Cardiac muscle cell (in vitro differentiated cells and primary cell): ENCODE measurements at regions not wholly inside any gene's neighbourhood (a gene's known extent, or its start where the extent isn't known, plus 50 kb on each side); places are given as distances from the start of the nearest gene placed in this dataset.

Experiments
- DNase-seq, 2 donors: peaks; one replicate each; pipeline versions ENCODE4 v3.0.0 to v3.0.0-alpha.2; 2010 to 2017; ENCODE audit warnings: low read depth in 1 of 2, low spot score in 1 of 2
- H3K27ac ChIP-seq: fragments of 200-600 bp; sonication (generic); 2 replicates; pipeline ENCODE4 v1.5.1; 2016
- H3K27me3 ChIP-seq: fragments of 200-600 bp; sonication (generic); 2 replicates; pipeline ENCODE4 v1.6.0; 2016; ENCODE audit warnings: control low read depth
- H3K36me3 ChIP-seq: fragments of 200-600 bp; sonication (generic); 2 replicates; pipeline ENCODE4 v1.5.1; 2016; ENCODE audit warnings: control low read depth
- H3K4me1 ChIP-seq: fragments of 200-600 bp; sonication (generic); 2 replicates; pipeline ENCODE4 v1.8.1; 2017; ENCODE audit warnings: low read depth, mild to moderate bottlenecking, mixed run types
- H3K4me3 ChIP-seq: fragments of 200-600 bp; sonication (generic); 2 replicates; pipeline ENCODE4 v1.5.1; 2016; ENCODE audit warnings: mild to moderate bottlenecking
- H3K9me3 ChIP-seq: fragments of 200-600 bp; sonication (generic); 2 replicates; pipeline ENCODE4 v1.5.1; 2017; ENCODE audit warnings: low read depth, mild to moderate bottlenecking, control low read depth
- CTCF ChIP-seq: IDR thresholded peaks from 2 replicates; pipeline ENCODE4 v1.5.1; 2012; ENCODE audit warnings: low read depth, mild to moderate bottlenecking, low read length

- H3K27ac ChIP-seq: no peak overlapping the region
- DNase-seq: no peak
- no peak overlapping the region for H3K4me3 ChIP-seq
- H3K36me3 ChIP-seq: no peaks in the 10 kb centered on the region
- no peak for TF ChIP-seq CTCF
- no peaks in the 10 kb centered on the region for H3K4me1 ChIP-seq
- H3K9me3 ChIP-seq: no peaks in the 10 kb centered on the region
- H3K27me3 ChIP-seq: no peaks in the 10 kb centered on the region
Observed at GRCh38 chr2:39937621-39938020, 158.6 kb upstream of the THUMPD2 start.

GRCh38 chr2:39934851-39935250 lies 155.8 kb upstream of the THUMPD2 start:
- no peak for TF ChIP-seq CTCF
- Histone ChIP-seq H3K27ac (no peak overlapping the region), H3K4me1 (no peaks in the 10 kb centered on the region), H3K9me3 (no peaks in the 10 kb centered on the region), H3K4me3 (no peak overlapping the region), H3K36me3 (no peaks in the 10 kb centered on the region), H3K27me3 (no peaks in the 10 kb centered on the region)
- no peak for DNase-seq

- Histone ChIP-seq H3K36me3 (no peaks in the 10 kb centered on the region), H3K27ac (no peak overlapping the region), H3K27me3 (no peaks in the 10 kb centered on the region), H3K9me3 (no peaks in the 10 kb centered on the region), H3K4me3 (no peak overlapping the region), H3K4me1 (no peaks in the 10 kb centered on the region)
- no peak for TF ChIP-seq CTCF
- DNase-seq: no peak
Observed at GRCh38 chr2:39933196-39933595, 154.1 kb upstream of the THUMPD2 start.

- no peak for TF ChIP-seq CTCF
- H3K27me3 ChIP-seq: no peaks in the 10 kb centered on the region
- DNase-seq: no peak
- H3K9me3 ChIP-seq: no peaks in the 10 kb centered on the region
- H3K4me1 ChIP-seq: no peaks in the 10 kb centered on the region
- no peak overlapping the region for H3K27ac ChIP-seq
- H3K4me3 ChIP-seq: no peak overlapping the region
- H3K36me3 ChIP-seq: no peaks in the 10 kb centered on the region
Observed at GRCh38 chr2:39932198-39932597, 153.1 kb upstream of the THUMPD2 start.

GRCh38 chr2:39930175-39930917 lies 151.3 kb upstream of the THUMPD2 start:
- no peak for TF ChIP-seq CTCF
- Histone ChIP-seq H3K27ac (no peak overlapping the region), H3K4me3 (no peak overlapping the region), H3K9me3 (no peaks in the 10 kb centered on the region), H3K27me3 (no peaks in the 10 kb centered on the region), H3K36me3 (no peaks in the 10 kb centered on the region), H3K4me1 (no peaks in the 10 kb centered on the region)
- no peak for DNase-seq
